ENCODE measurements at regions not wholly inside any gene's neighbourhood (a gene's known extent, or its start where the extent isn't known, plus 50 kb on each side); places are given as distances from the start of the nearest gene placed in this dataset.

DNA sequence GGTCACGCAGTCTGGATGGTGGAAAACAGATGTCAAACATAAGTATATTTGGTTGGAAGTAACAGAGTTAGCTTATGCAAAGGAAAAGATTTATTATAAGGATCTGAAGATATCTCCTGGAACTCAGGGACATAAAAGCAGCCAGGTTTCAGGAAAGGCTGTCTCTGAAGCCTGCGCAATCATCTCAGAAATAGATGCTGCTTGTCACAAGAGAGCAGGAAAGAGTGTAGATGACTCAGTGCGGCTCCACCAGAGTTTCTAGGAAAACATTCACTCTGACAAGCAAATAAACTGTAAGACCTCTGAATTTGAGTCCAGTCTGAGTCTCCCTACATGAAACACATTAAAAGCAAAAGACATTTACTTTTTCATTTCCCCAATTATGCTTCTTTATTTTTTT, 220.4 kb upstream of the HTR2A start:
- no peaks in the 10 kb centered on the region for H3K27me3 ChIP-seq
- DNase-seq, result no peak
- no peaks in the 10 kb centered on the region for H3K36me3 ChIP-seq
- no peak for TF ChIP-seq POLR2A (IDR thresholded peaks at IDR 0.05)
- TF ChIP-seq, protein P1, sequence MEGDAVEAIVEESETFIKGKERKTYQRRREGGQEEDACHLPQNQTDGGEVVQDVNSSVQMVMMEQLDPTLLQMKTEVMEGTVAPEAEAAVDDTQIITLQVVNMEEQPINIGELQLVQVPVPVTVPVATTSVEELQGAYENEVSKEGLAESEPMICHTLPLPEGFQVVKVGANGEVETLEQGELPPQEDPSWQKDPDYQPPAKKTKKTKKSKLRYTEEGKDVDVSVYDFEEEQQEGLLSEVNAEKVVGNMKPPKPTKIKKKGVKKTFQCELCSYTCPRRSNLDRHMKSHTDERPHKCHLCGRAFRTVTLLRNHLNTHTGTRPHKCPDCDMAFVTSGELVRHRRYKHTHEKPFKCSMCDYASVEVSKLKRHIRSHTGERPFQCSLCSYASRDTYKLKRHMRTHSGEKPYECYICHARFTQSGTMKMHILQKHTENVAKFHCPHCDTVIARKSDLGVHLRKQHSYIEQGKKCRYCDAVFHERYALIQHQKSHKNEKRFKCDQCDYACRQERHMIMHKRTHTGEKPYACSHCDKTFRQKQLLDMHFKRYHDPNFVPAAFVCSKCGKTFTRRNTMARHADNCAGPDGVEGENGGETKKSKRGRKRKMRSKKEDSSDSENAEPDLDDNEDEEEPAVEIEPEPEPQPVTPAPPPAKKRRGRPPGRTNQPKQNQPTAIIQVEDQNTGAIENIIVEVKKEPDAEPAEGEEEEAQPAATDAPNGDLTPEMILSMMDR (IDR thresholded peaks at IDR 0.05), result no peak
- ATAC-seq, result no peak
- no peaks in the 10 kb centered on the region for H3K9me3 ChIP-seq
- WGBS, 4 donors, result 65 to 78% (median 73%) methylated on average over 3 of the region's 3 CpGs
- no peak overlapping the region for H3K27ac ChIP-seq
- H3K4me3 ChIP-seq, result no peak overlapping the region
- no peaks in the 10 kb centered on the region for H3K4me1 ChIP-seq
- intact Hi-C loops (cut with DNase I), result no loop called here

DNA sequence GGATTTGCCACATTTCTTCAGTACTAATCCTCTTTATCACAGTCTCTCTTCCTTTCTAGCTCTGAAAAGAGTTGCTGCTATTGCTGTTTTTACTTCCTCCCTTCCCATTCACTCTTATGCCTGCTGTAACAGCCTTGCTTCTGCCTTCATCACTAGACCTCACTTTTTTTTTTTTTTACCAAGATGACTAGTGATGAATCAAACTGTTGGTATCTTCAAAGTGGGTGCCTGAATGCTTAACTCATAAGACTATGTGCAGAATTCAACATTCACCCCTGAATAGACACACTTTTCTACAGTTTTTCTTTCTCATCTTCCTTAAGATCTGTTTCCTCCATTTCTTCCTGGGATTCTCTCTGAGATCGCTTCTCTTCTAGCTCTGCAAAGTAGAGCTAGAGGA, 217.2 kb upstream of the HTR2A start:
- intact Hi-C loops (cut with DNase I), result no loop called here
- ATAC-seq, result no peak
- no peaks in the 10 kb centered on the region for H3K27me3 ChIP-seq
- TF ChIP-seq POLR2A (IDR thresholded peaks at IDR 0.05), result no peak
- TF ChIP-seq, protein P1 (IDR thresholded peaks at IDR 0.05), result no peak
- H3K4me1 ChIP-seq, result no peaks in the 10 kb centered on the region
- H3K9me3 ChIP-seq, result no peaks in the 10 kb centered on the region
- no peak overlapping the region for H3K4me3 ChIP-seq
- H3K27ac ChIP-seq, result no peak overlapping the region
- DNase-seq, result no peak
- no peaks in the 10 kb centered on the region for H3K36me3 ChIP-seq
- 85 to 96% (median 89%) methylated on average over 1 of the region's 1 CpG for WGBS, 4 donors

DNA sequence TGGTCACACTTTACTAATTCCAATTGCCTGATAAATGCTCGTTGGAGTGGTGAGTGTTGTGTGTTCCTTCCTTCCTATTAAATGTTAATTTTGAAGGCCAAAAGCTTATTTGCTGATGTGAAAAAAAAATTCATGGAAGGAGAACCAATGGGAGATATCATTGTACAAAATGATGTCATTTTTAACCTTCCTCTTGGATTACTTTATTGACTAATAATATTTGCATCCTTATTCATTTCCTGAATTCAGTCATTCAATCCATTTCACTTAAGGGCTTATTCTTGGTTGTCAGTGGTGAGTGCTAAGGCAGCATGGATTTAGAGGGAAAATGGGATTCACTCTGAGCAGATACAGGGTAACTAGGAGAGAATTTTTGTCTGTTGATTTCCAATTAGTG, 216.0 kb upstream of the HTR2A start:
- DNase-seq (no peak), ATAC-seq (no peak)
- WGBS, 4 donors, result 52 to 66% (median 59%) methylated on average over 1 of the region's 1 CpG
- Histone ChIP-seq H3K27ac (no peak overlapping the region), H3K36me3 (no peaks in the 10 kb centered on the region), H3K4me1 (no peaks in the 10 kb centered on the region), H3K27me3 (no peaks in the 10 kb centered on the region), H3K4me3 (no peak overlapping the region), H3K9me3 (no peaks in the 10 kb centered on the region)
- intact Hi-C loops (cut with DNase I), result no loop called here
- TF ChIP-seq POLR2A (IDR thresholded peaks at IDR 0.05), result no peak
- TF ChIP-seq, protein P1 (IDR thresholded peaks at IDR 0.05), result no peak

DNA sequence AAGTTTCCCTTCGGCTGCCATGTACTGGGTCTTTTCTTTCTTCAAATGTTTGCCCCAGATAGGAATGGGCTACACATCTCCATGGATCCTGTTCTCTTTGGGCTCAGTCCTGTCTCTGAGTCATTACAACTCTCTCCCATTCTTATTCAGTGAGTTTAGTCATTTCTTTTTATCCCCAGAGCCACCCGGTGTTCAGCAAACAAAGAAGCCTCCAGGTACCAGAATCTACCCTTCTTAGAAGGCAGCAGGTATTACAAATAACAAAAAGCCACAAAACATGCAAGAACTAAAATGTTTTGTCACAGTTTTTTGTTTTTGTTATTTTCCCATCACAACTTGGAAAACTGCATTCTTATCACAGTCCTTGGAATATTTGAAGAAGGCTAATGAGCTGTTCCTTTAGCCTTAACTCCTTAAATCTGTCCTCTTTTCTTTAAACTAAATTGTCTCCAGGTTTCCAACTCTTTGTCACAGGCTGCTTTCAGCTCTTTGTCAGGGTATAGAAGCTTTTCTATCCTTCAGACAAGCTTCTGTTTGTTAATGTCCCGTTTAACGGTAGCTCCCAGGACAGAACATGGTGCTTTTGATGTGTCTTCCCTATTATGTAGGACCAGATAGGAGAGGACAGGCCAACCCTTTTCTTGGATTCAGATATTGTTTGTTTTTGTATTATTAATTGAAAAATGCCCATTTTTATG, 215.5 kb upstream of the HTR2A start:
- ATAC-seq, result no peak
- no peaks in the 10 kb centered on the region for H3K36me3 ChIP-seq
- WGBS, 4 donors, result 73 to 78% (median 76%) methylated on average over 4 of the region's 4 CpGs
- no peaks in the 10 kb centered on the region for H3K4me1 ChIP-seq
- no peak overlapping the region for H3K27ac ChIP-seq
- no peak overlapping the region for H3K4me3 ChIP-seq
- no peaks in the 10 kb centered on the region for H3K9me3 ChIP-seq
- H3K27me3 ChIP-seq, result no peaks in the 10 kb centered on the region
- no peak for DNase-seq
- intact Hi-C loops (cut with DNase I), result no loop called here
- TF ChIP-seq, protein P1 (IDR thresholded peaks at IDR 0.05), result no peak
- no peak for TF ChIP-seq POLR2A (IDR thresholded peaks at IDR 0.05)

All from heart left ventricle (tissue), 16 donors.